ENCODE measurements at regions not wholly inside any gene's neighbourhood (a gene's known extent, or its start where the extent isn't known, plus 50 kb on each side); places are given as distances from the start of the nearest gene placed in this dataset.

DNA sequence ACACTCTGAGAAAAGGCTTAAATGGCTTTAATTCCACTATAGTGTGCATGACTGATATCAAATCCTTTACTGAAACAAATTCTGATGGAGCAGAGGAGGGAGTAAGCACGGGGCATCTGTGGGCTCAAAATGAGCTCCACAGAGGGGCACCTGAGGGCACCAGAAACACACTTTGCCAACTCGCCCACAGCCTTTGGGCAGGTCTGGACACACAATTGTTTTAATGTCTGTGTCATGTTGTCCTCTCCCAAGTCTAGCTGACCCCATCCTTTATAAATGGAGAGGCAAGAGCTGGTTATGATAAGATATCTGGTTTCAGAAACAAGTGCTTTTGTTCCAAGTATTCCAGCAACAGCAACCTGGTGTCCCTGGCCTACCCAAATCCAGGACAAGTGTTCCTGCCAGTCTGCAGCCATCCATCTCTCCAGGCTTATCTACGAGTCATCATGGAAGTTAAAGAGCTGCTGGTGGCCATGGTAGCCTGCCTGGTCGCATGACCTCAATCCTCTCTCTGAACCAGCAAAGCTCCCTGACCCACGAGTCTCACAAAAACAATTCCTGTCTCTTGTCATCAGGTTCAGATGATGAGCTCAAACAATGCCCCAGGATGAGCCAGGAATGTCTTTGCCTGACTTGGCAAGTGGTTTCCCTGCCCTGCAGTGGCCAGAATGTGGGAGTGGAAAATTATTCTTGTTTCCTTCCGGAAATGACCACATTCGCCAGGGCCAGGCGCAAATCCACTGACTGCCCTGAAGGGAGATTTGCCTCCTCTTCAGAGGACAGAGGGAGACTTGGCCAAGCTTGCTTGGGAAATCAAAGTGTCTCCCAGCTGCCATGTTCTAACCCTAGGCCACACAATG lies 64.4 kb upstream of the TPM1 start (continued):
- TF ChIP-seq, protein P1, sequence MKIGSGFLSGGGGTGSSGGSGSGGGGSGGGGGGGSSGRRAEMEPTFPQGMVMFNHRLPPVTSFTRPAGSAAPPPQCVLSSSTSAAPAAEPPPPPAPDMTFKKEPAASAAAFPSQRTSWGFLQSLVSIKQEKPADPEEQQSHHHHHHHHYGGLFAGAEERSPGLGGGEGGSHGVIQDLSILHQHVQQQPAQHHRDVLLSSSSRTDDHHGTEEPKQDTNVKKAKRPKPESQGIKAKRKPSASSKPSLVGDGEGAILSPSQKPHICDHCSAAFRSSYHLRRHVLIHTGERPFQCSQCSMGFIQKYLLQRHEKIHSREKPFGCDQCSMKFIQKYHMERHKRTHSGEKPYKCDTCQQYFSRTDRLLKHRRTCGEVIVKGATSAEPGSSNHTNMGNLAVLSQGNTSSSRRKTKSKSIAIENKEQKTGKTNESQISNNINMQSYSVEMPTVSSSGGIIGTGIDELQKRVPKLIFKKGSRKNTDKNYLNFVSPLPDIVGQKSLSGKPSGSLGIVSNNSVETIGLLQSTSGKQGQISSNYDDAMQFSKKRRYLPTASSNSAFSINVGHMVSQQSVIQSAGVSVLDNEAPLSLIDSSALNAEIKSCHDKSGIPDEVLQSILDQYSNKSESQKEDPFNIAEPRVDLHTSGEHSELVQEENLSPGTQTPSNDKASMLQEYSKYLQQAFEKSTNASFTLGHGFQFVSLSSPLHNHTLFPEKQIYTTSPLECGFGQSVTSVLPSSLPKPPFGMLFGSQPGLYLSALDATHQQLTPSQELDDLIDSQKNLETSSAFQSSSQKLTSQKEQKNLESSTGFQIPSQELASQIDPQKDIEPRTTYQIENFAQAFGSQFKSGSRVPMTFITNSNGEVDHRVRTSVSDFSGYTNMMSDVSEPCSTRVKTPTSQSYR (CRISPR knock-in tag; IDR thresholded peaks at IDR 0.05): no peak
- TF ChIP-seq, protein P2, sequence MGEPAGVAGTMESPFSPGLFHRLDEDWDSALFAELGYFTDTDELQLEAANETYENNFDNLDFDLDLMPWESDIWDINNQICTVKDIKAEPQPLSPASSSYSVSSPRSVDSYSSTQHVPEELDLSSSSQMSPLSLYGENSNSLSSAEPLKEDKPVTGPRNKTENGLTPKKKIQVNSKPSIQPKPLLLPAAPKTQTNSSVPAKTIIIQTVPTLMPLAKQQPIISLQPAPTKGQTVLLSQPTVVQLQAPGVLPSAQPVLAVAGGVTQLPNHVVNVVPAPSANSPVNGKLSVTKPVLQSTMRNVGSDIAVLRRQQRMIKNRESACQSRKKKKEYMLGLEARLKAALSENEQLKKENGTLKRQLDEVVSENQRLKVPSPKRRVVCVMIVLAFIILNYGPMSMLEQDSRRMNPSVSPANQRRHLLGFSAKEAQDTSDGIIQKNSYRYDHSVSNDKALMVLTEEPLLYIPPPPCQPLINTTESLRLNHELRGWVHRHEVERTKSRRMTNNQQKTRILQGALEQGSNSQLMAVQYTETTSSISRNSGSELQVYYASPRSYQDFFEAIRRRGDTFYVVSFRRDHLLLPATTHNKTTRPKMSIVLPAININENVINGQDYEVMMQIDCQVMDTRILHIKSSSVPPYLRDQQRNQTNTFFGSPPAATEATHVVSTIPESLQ (CRISPR knock-in tag; IDR thresholded peaks at IDR 0.05): no peak
- TF ChIP-seq, protein P3, sequence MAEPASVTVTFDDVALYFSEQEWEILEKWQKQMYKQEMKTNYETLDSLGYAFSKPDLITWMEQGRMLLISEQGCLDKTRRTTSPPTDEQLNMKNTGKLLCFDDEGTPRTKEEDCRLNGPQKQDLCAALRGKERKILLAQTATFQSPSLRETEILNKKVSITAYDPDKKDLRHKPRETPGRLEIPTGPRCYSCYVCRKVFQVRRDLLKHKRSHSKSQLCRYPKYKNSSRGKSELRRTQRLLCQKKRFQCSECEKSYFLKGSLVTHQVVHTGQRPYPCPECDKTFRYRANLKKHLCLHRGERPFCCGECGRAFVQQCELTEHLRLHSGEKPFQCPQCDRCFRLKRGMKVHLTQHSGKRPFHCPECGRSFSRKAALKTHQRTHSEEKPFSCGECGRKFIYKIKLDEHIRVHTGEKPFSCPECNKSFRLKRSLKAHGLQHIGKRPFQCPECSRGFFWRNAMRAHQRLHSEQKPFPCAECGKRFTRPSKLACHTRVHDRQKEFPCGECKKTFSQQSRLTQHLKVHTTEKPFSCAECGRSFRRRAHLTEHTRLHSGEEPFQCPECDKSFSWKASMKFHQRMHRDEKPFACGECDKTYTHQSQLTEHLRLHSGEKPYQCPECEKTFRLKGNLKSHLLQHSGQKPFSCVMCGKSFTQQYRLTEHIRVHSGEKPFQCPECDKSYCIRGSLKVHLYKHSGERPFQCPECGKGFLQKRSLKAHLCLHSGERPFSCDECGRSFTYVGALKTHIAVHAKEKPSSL (CRISPR knock-in tag; conservative IDR thresholded peaks at IDR 0.05): no peak
- TF ChIP-seq, protein P4, sequence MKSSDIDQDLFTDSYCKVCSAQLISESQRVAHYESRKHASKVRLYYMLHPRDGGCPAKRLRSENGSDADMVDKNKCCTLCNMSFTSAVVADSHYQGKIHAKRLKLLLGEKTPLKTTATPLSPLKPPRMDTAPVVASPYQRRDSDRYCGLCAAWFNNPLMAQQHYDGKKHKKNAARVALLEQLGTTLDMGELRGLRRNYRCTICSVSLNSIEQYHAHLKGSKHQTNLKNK (CRISPR knock-in tag; IDR thresholded peaks at IDR 0.05): no peak
- no peak for TF ChIP-seq TP53 (CRISPR knock-in tag; IDR thresholded peaks at IDR 0.05)
- TF ChIP-seq NR3C1 (CRISPR knock-in tag; conservative IDR thresholded peaks at IDR 0.05; ENCODE audit: low read depth): no peak
- TF ChIP-seq ZNF263 (CRISPR knock-in tag; IDR thresholded peaks at IDR 0.05; ENCODE audit: low read depth): no peak
- TF ChIP-seq NR2C2 (CRISPR knock-in tag; IDR thresholded peaks at IDR 0.05): no peak

DNA sequence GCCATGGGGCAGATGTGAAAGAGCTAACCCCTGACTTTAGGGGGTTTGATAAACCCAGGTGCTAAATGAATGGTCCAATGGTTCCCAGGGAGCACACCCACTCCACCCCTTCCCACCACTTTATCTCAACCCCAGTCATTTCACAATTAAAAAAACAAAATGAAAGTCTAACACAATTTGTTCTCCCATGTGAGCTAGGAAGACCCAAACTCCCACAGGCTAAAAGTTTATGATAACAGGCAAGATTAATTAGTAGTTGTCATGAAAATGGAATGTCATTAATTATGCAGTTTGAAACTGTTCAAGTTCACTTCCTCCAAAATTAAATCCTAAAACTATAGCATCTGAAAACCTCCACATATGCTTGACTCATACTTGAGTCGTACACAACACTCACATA lies 63.3 kb upstream of the TPM1 start:
- TF ChIP-seq, protein P5, sequence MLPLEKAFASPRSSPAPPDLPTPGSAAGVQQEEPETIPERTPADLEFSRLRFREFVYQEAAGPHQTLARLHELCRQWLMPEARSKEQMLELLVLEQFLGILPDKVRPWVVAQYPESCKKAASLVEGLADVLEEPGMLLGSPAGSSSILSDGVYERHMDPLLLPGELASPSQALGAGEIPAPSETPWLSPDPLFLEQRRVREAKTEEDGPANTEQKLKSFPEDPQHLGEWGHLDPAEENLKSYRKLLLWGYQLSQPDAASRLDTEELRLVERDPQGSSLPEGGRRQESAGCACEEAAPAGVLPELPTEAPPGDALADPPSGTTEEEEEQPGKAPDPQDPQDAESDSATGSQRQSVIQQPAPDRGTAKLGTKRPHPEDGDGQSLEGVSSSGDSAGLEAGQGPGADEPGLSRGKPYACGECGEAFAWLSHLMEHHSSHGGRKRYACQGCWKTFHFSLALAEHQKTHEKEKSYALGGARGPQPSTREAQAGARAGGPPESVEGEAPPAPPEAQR (CRISPR knock-in tag; IDR thresholded peaks at IDR 0.05): no peak
- no peak for TF ChIP-seq ZNF396 (CRISPR knock-in tag; IDR thresholded peaks at IDR 0.05; ENCODE audit: borderline replicate concordance)
- TF ChIP-seq ZNF317 (CRISPR knock-in tag; IDR thresholded peaks at IDR 0.05; ENCODE audit: borderline replicate concordance, low read depth): no peak
- TF ChIP-seq, protein P6, sequence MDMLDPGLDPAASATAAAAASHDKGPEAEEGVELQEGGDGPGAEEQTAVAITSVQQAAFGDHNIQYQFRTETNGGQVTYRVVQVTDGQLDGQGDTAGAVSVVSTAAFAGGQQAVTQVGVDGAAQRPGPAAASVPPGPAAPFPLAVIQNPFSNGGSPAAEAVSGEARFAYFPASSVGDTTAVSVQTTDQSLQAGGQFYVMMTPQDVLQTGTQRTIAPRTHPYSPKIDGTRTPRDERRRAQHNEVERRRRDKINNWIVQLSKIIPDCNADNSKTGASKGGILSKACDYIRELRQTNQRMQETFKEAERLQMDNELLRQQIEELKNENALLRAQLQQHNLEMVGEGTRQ (CRISPR knock-in tag; IDR thresholded peaks at IDR 0.05): no peak
- no peak for TF ChIP-seq ATF1 (CRISPR knock-in tag; IDR thresholded peaks at IDR 0.05)
- TF ChIP-seq SMAD3 (CRISPR knock-in tag; IDR thresholded peaks at IDR 0.05; ENCODE audit: borderline replicate concordance): no peak
- TF ChIP-seq NR2C2 (CRISPR knock-in tag; IDR thresholded peaks at IDR 0.05): no peak
- no peak for TF ChIP-seq TEAD1 (CRISPR knock-in tag; IDR thresholded peaks at IDR 0.05)
- no peak for TF ChIP-seq GRHL2 (CRISPR knock-in tag; IDR thresholded peaks at IDR 0.05; ENCODE audit: insufficient replicate concordance, severe bottlenecking)
- no peak for TF ChIP-seq NR3C1 (CRISPR knock-in tag; conservative IDR thresholded peaks at IDR 0.05; ENCODE audit: low read depth)
- TF ChIP-seq ZBTB21 (CRISPR knock-in tag; IDR thresholded peaks at IDR 0.05; ENCODE audit: borderline replicate concordance): no peak
- TF ChIP-seq MYBL2 (CRISPR knock-in tag; IDR thresholded peaks at IDR 0.05): no peak
- no peak for TF ChIP-seq ETV6 (CRISPR knock-in tag; IDR thresholded peaks at IDR 0.05)
- TF ChIP-seq, protein P7, sequence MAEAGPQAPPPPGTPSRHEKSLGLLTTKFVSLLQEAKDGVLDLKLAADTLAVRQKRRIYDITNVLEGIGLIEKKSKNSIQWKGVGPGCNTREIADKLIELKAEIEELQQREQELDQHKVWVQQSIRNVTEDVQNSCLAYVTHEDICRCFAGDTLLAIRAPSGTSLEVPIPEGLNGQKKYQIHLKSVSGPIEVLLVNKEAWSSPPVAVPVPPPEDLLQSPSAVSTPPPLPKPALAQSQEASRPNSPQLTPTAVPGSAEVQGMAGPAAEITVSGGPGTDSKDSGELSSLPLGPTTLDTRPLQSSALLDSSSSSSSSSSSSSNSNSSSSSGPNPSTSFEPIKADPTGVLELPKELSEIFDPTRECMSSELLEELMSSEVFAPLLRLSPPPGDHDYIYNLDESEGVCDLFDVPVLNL (CRISPR knock-in tag; IDR thresholded peaks at IDR 0.05; ENCODE audit: borderline replicate concordance, low read depth): no peak
- no peak for TF ChIP-seq NFYB (CRISPR knock-in tag; conservative IDR thresholded peaks at IDR 0.05; ENCODE audit: low read depth)
- TF ChIP-seq ZNF263 (CRISPR knock-in tag; IDR thresholded peaks at IDR 0.05; ENCODE audit: low read depth): no peak
- TF ChIP-seq GTF2I (CRISPR knock-in tag; conservative IDR thresholded peaks at IDR 0.05): no peak
- ATAC-seq (no peak), DNase-seq (ENCODE audit: low spot score) (no peak)
- peaks cover 6% of the 10 kb centered on the region for H3K4me1 Mint-ChIP-seq
- H3K27ac Mint-ChIP-seq: no peak overlapping the region
- POLR2A ChIA-PET: no interaction called here
- CTCF ChIA-PET: no interaction called here
- H3K27me3 Mint-ChIP-seq (ENCODE audit: low read depth): no peaks in the 10 kb centered on the region
- H3K36me3 Mint-ChIP-seq: no peaks in the 10 kb centered on the region
- no peak overlapping the region for H3K4me3 Mint-ChIP-seq
- no peaks in the 10 kb centered on the region for H3K9me3 Mint-ChIP-seq
